ENCODE measurements at regions not wholly inside any gene's neighbourhood (a gene's known extent, or its start where the extent isn't known, plus 50 kb on each side); places are given as distances from the start of the nearest gene placed in this dataset.

DNA sequence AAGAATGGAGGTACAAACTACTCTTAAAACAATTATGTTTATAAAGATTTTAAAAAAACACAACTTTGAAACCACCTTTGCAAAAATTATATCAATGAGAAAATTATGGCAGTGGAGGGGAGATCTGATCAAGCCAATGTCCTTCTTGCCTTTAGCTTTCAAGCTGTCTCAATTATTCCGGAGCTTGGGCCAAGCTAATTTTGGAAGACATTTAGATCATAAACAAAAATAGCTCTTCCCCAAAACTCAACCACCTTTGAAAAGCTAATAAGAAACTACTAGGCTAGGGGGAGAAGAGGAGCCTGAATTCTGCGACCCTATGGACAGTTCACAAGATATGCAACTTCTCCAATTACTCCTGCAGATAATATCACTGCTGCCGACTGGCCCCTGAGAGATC, 263.3 kb downstream of the ICE1 start:
- no peaks in the 10 kb centered on the region for H3K4me1 ChIP-seq
- H3K27ac ChIP-seq: no peak overlapping the region
- H3K4me3 ChIP-seq: no peak overlapping the region
- intact Hi-C loops (cut with DNase I): no loop called here
- H3K36me3 ChIP-seq: no peaks in the 10 kb centered on the region
- H3K9me3 ChIP-seq: no peaks in the 10 kb centered on the region
- no peaks in the 10 kb centered on the region for H3K27me3 ChIP-seq
- DNase-seq (no peak), ATAC-seq (no peak)
- TF ChIP-seq, protein P1, sequence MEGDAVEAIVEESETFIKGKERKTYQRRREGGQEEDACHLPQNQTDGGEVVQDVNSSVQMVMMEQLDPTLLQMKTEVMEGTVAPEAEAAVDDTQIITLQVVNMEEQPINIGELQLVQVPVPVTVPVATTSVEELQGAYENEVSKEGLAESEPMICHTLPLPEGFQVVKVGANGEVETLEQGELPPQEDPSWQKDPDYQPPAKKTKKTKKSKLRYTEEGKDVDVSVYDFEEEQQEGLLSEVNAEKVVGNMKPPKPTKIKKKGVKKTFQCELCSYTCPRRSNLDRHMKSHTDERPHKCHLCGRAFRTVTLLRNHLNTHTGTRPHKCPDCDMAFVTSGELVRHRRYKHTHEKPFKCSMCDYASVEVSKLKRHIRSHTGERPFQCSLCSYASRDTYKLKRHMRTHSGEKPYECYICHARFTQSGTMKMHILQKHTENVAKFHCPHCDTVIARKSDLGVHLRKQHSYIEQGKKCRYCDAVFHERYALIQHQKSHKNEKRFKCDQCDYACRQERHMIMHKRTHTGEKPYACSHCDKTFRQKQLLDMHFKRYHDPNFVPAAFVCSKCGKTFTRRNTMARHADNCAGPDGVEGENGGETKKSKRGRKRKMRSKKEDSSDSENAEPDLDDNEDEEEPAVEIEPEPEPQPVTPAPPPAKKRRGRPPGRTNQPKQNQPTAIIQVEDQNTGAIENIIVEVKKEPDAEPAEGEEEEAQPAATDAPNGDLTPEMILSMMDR (IDR thresholded peaks at IDR 0.05): no peak

DNA sequence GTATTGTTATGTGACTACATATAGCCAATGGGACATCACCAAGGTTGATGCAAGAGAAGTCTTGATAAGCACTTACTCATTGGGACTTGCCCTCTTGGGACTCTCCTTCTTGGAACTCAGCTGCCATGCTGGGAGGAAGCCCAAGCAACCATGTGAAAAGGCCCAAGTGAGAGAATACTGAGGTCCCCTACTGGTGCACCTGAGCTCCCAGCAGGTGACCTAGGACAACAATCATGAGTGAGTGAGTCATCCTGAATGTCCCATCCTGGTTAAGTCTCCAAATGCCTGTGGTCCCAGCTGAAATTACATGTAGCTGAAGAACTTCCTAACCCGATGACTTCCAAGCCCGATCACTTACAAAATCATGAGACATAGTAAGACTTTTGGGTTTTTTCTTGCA, 260.7 kb downstream of the ICE1 start:
- H3K27ac ChIP-seq: no peak overlapping the region
- DNase-seq (no peak), ATAC-seq (no peak)
- H3K9me3 ChIP-seq: no peaks in the 10 kb centered on the region
- intact Hi-C loops (cut with DNase I): no loop called here
- H3K4me1 ChIP-seq: no peaks in the 10 kb centered on the region
- no peak overlapping the region for H3K4me3 ChIP-seq
- no peaks in the 10 kb centered on the region for H3K36me3 ChIP-seq
- TF ChIP-seq, protein P1 (IDR thresholded peaks at IDR 0.05): no peak
- H3K27me3 ChIP-seq: no peaks in the 10 kb centered on the region

DNA sequence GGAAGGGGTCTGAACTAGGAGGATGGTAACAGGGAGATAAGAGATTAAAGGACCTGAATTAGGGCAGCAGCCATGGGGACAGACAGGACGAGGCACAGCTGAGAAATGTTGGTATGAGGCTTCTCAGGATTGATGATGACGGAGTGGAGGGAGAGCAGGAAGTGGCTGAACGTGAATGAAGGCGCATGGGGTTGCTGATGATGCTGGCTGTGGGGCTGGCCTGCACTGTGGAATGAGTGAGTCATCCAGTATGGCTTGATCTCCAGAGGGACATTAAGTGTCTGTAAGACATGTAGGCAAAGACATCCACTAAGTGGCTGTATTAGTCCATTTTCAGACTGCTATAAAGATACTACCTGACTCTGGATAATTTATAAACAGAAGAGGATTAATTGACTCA, 256.4 kb downstream of the ICE1 start:
- Histone ChIP-seq H3K4me1 (no peaks in the 10 kb centered on the region), H3K4me3 (no peak overlapping the region), H3K36me3 (no peaks in the 10 kb centered on the region), H3K27me3 (no peaks in the 10 kb centered on the region), H3K27ac (no peak overlapping the region), H3K9me3 (no peaks in the 10 kb centered on the region)
- ATAC-seq (no peak), DNase-seq (no peak)
- intact Hi-C loops (cut with DNase I): no loop called here
- TF ChIP-seq, protein P1 (IDR thresholded peaks at IDR 0.05): no peak

DNA sequence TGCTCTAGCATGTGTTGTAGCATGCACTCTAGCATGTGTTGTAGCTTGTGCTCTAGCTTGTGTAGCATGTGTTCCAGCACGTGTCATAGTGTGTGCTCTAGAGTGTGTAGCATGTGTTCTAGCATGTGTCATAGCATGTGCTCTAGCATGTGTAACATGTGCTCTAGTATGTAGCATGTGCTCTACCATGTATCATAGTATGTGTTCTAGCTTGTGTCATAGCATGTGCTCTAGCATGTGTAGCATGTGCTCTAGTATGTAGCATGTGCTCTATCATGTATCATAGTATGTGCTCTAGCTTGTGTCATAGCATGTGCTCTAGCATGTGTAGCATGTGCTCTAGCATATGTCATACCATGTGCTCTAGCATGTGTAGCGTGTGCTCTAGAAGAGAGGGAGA, 255.3 kb downstream of the ICE1 start:
- intact Hi-C loops (cut with DNase I): no loop called here
- Histone ChIP-seq H3K27ac (no peak overlapping the region), H3K4me1 (no peaks in the 10 kb centered on the region), H3K27me3 (no peaks in the 10 kb centered on the region), H3K4me3 (no peak overlapping the region), H3K9me3 (no peaks in the 10 kb centered on the region), H3K36me3 (no peaks in the 10 kb centered on the region)
- TF ChIP-seq, protein P1 (IDR thresholded peaks at IDR 0.05): no peak
- ATAC-seq: no peak
- DNase-seq: no peak

DNA sequence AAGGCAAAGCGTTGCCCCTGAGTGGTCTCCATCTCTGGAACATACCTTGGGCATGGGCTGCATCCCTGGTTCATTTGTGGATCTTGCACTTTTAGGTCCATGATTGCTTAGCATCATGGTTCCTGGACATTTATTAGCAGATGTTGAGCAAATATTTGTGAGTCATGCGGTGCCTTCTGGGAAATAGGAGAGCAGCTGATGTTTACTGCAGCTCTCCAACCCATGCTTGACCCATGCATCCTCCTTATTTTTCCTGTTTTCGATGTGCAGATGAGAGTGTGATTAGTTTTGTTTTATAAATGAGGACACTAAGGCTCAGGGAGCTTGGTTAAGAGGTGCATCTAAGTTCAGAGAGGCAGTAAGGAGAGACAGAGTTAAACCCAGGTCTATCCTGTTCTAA, 253.7 kb downstream of the ICE1 start:
- no peak for ATAC-seq
- TF ChIP-seq, protein P1 (IDR thresholded peaks at IDR 0.05): no peak
- no peak overlapping the region for H3K4me3 ChIP-seq
- intact Hi-C loops (cut with DNase I): no loop called here
- no peaks in the 10 kb centered on the region for H3K36me3 ChIP-seq
- no peaks in the 10 kb centered on the region for H3K27me3 ChIP-seq
- no peaks in the 10 kb centered on the region for H3K9me3 ChIP-seq
- H3K27ac ChIP-seq: no peak overlapping the region
- no peak for DNase-seq
- no peaks in the 10 kb centered on the region for H3K4me1 ChIP-seq

DNA sequence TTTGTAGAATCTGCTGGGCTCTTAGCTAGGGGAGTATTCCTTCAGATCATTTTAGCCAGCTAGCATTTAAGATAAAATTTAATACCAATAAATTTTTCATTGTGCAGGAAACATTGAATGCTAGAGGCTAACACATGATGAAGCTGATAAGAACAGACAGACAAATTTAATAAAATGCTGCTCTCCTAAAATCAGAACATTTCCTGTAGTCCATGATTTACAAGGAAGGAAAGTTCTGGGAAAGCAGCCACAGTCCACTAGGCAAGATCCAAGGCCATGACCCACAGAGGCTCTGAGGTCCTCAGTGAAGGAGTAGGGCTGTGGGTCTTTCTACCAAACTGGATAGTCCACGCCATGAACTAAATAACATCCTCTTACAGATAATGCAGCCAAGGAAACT, 253.0 kb downstream of the ICE1 start:
- ATAC-seq (no peak), DNase-seq (no peak)
- H3K4me3 ChIP-seq: no peak overlapping the region
- H3K4me1 ChIP-seq: no peaks in the 10 kb centered on the region
- no peak overlapping the region for H3K27ac ChIP-seq
- H3K9me3 ChIP-seq: no peaks in the 10 kb centered on the region
- intact Hi-C loops (cut with DNase I): no loop called here
- TF ChIP-seq, protein P1 (IDR thresholded peaks at IDR 0.05): no peak
- H3K36me3 ChIP-seq: no peaks in the 10 kb centered on the region
- no peaks in the 10 kb centered on the region for H3K27me3 ChIP-seq
